GM18505 (cell line): ENCODE measurements at regions not wholly inside any gene's neighbourhood (a gene's known extent, or its start where the extent isn't known, plus 50 kb on each side); places are given as distances from the start of the nearest gene placed in this dataset.
"Not testable (repeated sequence)": the region's sequence is repeated elsewhere in the genome, so short reads cannot be mapped to it uniquely, and the experiment has no call there.

ENCODE experiments used
- ATAC-seq: cut with Tn5 transposase; IDR thresholded peaks from one replicate; pipeline ENCODE4 v1.9.1; 2021; ENCODE audit not compliant: unreplicated experiment
- POLR2A ChIP-seq: IDR thresholded peaks from 4 replicates; pipeline ENCODE4 v1.6.1; 2011; ENCODE audit warnings: borderline replicate concordance; ENCODE audit not compliant: insufficient read depth, insufficient read length; ENCODE audit errors: extremely low read depth

DNA sequence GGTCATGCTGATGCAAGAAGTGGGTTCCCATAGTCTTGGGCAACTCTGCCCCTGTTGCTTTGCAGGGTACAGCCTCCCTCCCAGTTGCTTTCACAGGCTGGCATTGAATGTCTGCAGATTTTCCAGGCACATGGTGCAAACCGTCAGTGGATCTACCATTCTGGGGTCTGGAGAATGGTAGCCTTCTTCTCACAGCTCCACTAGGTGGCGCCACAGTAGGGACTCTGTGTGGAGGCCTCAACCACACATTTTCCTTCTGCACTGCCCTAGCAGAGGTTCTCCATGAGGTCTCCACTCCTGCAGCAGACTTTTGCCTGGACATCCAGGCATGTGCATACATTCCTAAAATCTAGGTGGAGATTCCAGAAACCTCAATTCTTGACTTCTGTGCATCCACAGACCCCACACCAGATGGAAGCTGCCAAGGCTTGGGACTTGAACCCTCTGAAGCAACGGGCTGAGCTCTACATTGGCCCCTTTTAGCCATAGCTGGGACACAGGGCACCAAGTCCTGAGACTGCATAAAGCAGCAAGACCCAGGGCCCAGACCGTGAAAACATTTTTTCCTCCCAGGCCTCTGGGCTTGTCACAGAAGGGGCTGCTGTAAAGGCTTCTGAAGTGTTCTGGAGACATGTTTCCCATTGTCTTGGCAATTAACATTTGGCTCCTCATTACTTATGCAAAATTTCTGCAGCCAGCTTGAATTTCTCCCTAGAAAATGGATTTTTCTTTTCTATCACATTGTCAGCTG, 466.2 kb upstream of the PBX1 start:
- TF ChIP-seq POLR2A, result no peak
- ATAC-seq, result no peak

DNA sequence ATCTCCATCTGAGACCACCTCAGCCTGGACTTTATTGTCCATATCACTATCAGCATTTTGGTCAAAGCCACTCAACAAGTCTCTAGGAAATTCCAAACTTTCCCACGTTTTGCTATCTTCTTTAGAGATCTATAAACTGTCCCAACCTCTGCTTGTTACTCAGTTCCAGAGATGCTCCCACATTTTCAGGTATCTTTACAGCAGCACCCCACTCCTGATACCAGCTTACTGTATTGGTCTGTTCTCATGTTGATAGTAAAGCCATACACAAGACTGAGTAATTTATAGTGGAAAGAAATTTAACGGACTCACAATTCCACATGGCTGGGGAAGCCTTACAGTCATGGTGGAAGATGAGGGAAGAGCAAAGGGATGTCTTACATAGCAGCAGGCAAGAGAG, 465.4 kb upstream of the PBX1 start:
- no peak for ATAC-seq
- no peak for TF ChIP-seq POLR2A

DNA sequence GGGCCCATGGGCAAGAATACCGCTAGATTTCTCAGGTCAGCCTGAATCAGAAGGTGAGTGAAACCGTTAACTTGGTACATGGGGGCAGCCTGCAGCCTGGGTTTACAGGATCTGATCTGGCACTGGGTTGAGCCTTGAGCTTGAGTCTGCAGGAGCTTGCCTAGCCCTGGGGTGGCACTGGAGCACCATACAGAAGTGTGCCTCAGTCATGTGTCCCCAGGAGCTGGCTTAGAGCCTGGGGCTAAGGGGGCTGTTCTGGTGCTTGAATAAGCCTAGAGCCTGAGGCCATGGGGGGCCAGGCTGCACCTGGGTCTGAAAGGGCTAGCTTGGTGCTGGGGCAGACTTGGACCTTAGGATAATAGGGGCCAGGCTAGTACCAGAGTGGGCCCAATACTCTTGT, 457.2 kb upstream of the PBX1 start:
- TF ChIP-seq POLR2A, result no peak
- no peak for ATAC-seq

DNA sequence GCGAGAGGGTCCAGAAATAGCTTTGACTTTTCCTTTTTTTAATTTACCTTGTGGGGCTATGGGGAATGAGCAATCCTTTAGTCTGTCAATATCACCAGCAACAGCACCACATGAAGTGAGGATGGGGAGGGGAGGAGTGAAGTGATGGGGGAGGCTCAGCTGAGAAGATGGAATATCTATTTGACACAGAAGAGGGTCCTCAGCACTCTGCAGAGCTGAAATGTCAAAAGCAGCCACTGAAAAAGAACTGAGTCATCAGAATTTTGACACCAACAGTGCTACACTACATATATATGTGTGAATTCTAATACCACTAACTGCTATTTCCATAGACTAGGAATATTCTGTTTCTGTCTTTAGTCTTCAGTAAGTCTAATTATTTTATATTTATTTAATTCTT, 427.0 kb upstream of the PBX1 start:
- TF ChIP-seq POLR2A, result no peak
- ATAC-seq, result no peak

DNA sequence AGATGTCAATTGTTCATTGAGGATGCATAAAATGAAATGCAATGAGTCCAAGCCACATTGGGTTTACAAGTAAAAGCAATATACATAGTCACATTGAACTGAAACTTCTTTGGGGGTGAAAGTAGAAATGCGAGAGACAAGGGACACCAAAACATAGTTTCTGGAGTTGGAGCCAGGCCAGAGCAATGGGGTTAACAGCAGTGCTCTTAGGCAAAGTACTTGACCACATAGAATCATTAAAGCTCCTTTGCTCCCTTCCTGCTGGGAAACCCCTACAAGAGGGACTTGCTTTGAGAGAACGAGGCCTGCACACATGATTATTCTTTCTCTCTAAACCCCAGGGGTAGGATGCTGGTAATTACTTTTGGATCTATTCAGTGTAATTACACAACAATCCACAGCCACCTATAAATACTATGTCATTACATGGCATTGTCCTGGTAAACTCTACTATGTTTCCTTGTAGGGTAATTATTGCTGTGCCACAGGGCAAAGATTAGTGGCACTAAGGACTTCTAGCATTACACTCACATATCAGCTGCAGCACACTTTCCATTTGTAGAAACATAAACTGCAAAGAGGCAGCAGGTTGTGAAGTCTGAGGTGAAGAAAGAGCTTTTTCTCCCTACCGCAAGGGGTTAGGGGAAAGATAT, 421.6 kb upstream of the PBX1 start:
- TF ChIP-seq POLR2A, result no peak
- ATAC-seq, result no peak

DNA sequence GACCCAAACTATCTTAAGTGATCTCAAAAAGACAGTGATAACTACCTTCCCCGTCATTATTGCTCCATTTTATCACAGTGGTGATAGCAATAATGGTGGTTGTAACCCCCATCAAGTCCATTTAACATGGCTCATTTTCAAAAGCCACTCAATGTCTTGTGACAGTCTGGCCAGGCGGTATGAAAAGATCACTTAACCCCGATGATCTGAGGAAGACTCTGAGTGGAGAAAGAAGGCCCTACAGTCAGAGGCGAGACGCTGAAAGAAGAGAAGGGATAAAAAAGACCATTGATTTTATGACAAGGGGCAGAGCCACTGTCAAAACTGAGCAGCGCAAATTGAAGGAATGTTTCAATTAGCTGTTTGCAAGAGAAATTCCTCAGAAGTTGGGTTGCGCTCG, 417.2 kb upstream of the PBX1 start:
- ATAC-seq, result no peak
- no peak for TF ChIP-seq POLR2A

DNA sequence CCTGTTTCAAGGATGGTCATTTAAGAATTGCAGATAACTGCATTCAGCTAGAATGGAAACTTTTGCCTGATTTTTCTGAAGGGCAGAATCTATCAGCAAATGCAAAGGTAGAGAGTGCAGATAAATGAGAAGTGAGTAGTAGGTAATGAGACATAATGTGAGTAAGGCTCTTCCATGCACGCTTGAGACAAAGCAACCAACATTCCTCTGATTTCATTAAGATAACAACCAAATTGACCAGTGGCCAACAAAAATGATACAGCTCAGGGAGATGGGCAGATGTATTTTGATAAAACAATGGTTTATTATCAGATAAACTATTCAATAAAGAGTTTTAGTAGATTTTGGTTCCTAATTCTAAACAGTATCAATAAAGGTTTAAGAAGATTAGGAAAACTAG, 404.4 kb upstream of the PBX1 start:
- no peak for TF ChIP-seq POLR2A
- ATAC-seq, result no peak

DNA sequence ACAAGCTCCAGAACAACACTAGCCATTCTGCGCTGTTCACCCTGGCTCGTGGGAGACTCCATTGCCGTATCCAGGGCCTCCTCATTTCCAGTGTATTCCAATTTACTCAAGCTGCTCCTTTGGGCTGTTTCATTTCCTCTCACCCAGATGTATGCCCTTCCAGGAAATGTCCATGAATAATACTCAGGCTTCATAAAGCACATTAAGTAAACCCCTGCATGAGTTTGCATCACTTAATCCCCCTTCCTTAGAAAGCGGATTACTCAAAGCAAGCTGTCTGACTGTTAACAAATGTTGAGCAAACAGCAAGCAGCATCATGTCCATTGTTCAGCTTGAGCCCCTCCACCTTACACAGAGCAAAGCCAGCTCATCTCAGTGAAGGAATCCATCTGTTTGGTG, 403.6 kb upstream of the PBX1 start:
- TF ChIP-seq POLR2A, result no peak
- no peak for ATAC-seq

DNA sequence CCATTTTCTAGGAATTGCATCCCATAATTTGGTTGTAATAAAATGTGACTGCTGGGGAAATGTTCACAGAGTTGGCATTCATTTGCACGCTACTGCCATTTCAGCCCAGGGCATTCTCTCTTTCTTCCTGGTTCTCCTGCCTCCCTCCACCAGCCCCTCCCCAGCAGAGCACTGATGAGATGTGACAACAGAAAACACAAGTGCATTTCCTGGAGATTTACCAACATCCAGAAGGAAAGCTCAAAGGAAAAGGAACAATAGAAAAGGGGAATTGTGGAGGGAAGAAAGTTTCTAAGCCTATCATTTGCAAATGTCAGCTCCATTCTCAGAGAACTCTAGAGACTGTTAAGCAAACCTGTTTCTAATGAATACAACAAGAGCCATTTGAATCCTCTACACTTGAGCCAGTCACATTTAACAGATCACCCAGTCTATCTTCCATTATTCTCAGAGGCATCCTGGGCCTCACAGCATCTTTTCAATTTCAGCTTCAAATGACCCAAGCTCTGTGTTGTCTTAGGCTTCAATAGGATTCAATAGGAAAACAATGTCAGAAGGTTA, 395.6 kb upstream of the PBX1 start:
- TF ChIP-seq POLR2A, result no peak
- ATAC-seq, result no peak

DNA sequence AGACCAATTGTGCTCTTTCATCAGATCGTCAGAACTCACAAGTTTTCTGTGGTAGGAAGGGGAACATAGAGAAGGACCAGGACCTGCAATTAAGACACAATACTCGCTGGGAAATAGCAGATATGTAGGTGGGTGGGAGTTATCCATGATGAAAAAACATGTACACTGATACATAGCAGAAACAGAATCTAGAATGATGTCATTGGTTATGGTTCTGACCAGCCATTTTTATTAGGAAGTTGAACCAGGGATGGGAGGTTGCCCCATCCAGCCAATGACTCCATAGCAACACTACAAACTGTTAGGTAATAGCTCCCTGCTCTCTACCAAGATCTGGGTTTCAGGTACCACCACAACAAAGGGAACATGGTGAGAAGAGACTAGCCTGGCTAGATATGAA, 393.5 kb upstream of the PBX1 start:
- ATAC-seq, result no peak
- no peak for TF ChIP-seq POLR2A

DNA sequence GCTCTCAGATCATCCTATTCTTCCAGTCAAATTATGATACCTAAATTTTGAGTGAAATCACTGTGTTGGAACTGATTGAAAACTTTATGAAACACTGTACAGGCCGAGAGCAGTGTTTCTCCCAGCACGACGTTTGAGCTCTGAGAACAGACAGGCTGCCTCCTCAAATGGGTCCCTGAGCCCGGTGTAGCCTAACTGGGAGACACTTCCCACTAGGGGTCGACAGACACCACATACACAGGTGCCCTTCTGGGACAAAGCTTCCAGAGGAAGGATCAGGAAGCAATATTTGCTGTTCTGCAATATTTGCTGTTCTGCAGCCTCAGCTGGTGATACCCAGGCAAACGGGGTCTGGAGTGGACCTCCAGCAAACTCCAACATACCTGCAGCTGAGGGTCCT, 392.5 kb upstream of the PBX1 start:
- ATAC-seq, result not testable (repeated sequence)

DNA sequence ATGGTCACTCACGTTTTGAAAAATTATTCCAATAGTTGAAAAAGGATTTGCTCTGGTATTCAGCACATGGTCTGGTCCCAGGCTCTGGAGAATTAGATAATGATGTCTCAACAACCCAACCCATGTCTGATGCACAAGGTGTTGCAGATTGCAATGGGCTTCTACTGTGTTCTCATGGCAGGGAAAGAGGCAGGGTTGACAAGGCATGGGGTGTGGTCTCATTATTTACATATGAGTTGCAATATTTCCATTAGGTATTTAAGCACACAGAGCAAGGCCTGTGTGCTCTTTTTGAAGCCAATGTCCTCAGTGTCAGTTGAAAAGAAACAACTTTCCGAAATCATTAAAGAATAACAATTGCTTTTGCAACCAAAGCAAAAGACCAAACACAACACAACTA, 381.9 kb upstream of the PBX1 start:
- no peak for TF ChIP-seq POLR2A
- ATAC-seq, result no peak

DNA sequence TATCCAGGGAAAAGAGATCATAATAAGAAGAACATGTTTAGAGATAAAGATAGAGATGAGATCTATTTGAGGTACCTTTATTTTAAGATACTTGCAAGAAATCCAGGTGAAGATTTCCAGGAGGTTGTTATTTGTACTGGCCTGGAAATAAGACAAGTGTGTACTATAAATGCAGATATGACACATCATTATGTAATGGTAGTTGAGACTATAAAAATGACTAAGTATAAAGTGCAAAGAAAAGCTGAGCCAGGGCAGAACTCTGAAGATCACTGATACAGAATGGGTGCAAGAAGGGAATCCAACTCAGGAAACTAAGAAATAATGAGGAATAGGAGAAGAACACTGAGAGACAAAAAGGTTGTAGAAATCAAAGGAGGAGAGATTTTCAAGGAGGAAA, 378.2 kb upstream of the PBX1 start:
- no peak for TF ChIP-seq POLR2A
- no peak for ATAC-seq

DNA sequence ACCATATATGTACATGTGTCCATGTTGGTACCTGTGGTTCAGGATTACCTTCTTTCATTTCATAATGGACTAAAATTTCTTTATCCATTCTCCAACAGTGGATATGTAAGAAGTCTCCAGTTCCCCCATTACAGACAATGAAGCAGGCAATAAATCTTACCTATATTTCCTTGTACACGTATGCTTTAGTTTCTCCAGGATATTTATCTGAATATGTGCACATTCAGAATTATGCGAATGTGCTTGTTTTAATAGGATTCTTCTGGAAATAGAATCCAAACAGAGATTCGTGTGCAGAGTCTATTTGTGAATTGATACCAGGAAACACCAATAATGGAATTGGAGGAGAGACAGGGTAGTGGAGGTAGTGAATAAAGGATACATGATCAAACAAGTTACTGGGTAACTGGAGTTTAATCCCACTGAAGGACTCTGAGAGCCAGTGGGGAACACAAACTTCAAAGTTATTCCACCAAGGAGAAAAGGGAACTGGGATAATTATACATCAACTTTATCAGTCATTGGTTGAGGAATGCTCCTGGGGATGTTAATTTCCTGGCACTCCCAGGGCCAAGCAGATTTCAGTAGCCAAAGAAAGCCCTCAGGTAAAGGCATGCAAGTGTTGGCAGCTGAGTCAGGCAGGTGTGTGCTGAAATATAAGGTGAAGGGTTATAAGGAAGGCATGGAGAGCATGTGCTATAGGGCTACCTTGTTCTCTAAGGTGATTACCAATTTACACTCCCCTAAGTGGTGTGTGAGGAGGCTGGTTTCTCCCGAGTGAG, 374.9 kb upstream of the PBX1 start:
- no peak for TF ChIP-seq POLR2A
- ATAC-seq, result no peak
